ENCODE measurements at regions not wholly inside any gene's neighbourhood (a gene's known extent, or its start where the extent isn't known, plus 50 kb on each side); places are given as distances from the start of the nearest gene placed in this dataset.

DNA sequence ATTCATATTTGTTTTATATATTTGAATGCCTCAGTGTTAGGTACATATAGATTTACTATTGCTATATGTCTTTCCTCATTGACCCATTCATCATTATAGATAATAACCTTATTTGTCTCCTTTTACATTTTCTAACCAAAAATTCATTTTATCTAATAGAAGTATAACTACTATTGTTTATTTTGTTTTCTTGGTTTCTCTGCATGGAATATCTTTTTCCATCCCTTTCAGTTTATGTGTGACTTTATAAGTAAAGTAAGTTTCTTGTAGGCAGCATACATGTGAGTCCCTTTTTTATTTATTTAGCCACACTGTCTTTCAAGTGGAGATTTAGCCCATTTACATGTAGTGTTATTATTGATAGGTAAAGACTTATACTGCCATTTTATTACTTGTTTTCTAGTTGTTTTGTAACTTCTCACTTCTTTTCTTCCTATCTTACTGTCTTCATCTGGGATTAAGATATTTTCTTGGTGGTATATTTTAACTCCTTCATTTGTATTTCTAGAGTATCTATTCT lies 572.0 kb upstream of the MAN1A1 start:
- Histone ChIP-seq H3K4me1 (no peaks in the 10 kb centered on the region), H3K36me3 (no peaks in the 10 kb centered on the region), H3K4me3 (no peak overlapping the region), H3K9me3 (peaks cover 11 to 34% of the 10 kb centered on the region in 2 donors), H3K27ac (no peak overlapping the region), H3K27me3 (no peaks in the 10 kb centered on the region)
- intact Hi-C loops (cut with DNase I): no loop called here
- TF ChIP-seq CTCF (IDR thresholded peaks at IDR 0.05): no peak
- DNase-seq (ENCODE audit: low spot score in 2 of 2): no peak

- no peak overlapping the region for H3K4me3 ChIP-seq
- no peaks in the 10 kb centered on the region for H3K4me1 ChIP-seq
- H3K9me3 ChIP-seq: peaks cover 0 to 12% of the 10 kb centered on the region in 2 donors
- intact Hi-C loops (cut with DNase I): no loop called here
- H3K36me3 ChIP-seq: no peaks in the 10 kb centered on the region
- DNase-seq (ENCODE audit: low spot score in 2 of 2): no peak
- no peak for TF ChIP-seq CTCF (IDR thresholded peaks at IDR 0.05)
- no peaks in the 10 kb centered on the region for H3K27me3 ChIP-seq
- no peak overlapping the region for H3K27ac ChIP-seq
Observed at GRCh38 chr6:119917186-119917585, 567.6 kb upstream of the MAN1A1 start.

GRCh38 chr6:119915971-119916370 lies 566.4 kb upstream of the MAN1A1 start:
- no peaks in the 10 kb centered on the region for H3K4me1 ChIP-seq
- H3K27me3 ChIP-seq: no peaks in the 10 kb centered on the region
- no peak overlapping the region for H3K4me3 ChIP-seq
- H3K27ac ChIP-seq: no peak overlapping the region
- H3K9me3 ChIP-seq: no peaks in the 10 kb centered on the region
- intact Hi-C loops (cut with DNase I): no loop called here
- TF ChIP-seq CTCF (IDR thresholded peaks at IDR 0.05): no peak
- DNase-seq (ENCODE audit: low spot score in 2 of 2): no peak
- H3K36me3 ChIP-seq: no peaks in the 10 kb centered on the region

DNA sequence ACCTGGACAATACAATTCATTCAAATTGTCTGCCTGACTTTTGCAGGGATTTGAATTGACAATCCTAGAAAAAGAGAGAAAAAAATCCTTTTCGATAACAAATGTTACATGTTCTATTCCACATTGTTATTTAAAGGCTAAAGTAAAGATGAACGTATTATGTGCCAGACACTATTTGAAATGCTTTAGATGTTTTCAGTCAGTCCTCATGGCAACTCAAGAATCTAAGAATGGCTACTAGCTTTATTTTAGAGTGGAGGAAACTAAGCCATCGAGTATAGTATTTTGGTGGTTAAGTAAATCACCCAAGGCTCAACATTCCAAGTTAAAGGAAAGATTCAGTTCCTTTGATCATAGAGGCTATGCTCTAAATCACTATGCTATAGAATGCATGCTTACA lies 558.6 kb upstream of the MAN1A1 start:
- H3K9me3 ChIP-seq: no peaks in the 10 kb centered on the region
- H3K27ac ChIP-seq: no peak overlapping the region
- no peak for TF ChIP-seq CTCF (IDR thresholded peaks at IDR 0.05)
- intact Hi-C loops (cut with DNase I): no loop called here
- no peaks in the 10 kb centered on the region for H3K36me3 ChIP-seq
- H3K4me1 ChIP-seq: no peaks in the 10 kb centered on the region
- no peaks in the 10 kb centered on the region for H3K27me3 ChIP-seq
- DNase-seq (ENCODE audit: low spot score in 2 of 2): no peak
- H3K4me3 ChIP-seq: no peak overlapping the region

GRCh38 chr6:119902681-119903080 lies 553.1 kb upstream of the MAN1A1 start:
- TF ChIP-seq CTCF (IDR thresholded peaks at IDR 0.05): no peak

GRCh38 chr6:119896806-119897205 lies 547.2 kb upstream of the MAN1A1 start:
- intact Hi-C loops (cut with DNase I): no loop called here
- no peaks in the 10 kb centered on the region for H3K9me3 ChIP-seq
- DNase-seq (ENCODE audit: low spot score in 2 of 2): no peak
- H3K36me3 ChIP-seq: no peaks in the 10 kb centered on the region
- H3K27me3 ChIP-seq: no peaks in the 10 kb centered on the region
- no peaks in the 10 kb centered on the region for H3K4me1 ChIP-seq
- no peak overlapping the region for H3K4me3 ChIP-seq
- no peak overlapping the region for H3K27ac ChIP-seq
- TF ChIP-seq CTCF (IDR thresholded peaks at IDR 0.05): no peak

More at GRCh38 chr6:119902681-119903080, 553.1 kb upstream of the MAN1A1 start:
- H3K9me3 ChIP-seq: no peaks in the 10 kb centered on the region
- no peaks in the 10 kb centered on the region for H3K4me1 ChIP-seq
- intact Hi-C loops (cut with DNase I): no loop called here
- no peak overlapping the region for H3K4me3 ChIP-seq
- DNase-seq (ENCODE audit: low spot score in 2 of 2): no peak
- H3K36me3 ChIP-seq: no peaks in the 10 kb centered on the region
- no peaks in the 10 kb centered on the region for H3K27me3 ChIP-seq
- H3K27ac ChIP-seq: no peak overlapping the region

Data from ascending aorta (tissue), 2 donors.